HG02981 (cell line): ENCODE measurements at regions not wholly inside any gene's neighbourhood (a gene's known extent, or its start where the extent isn't known, plus 50 kb on each side); places are given as distances from the start of the nearest gene placed in this dataset.
"Not testable (repeated sequence)": the region's sequence is repeated elsewhere in the genome, so short reads cannot be mapped to it uniquely, and the experiment has no call there.

Source experiments
- ATAC-seq: cut with Tn5 transposase; IDR thresholded peaks from one replicate; pipeline ENCODE4 v1.9.1; 2021; ENCODE audit warnings: mild to moderate bottlenecking, moderate library complexity; ENCODE audit not compliant: unreplicated experiment

DNA sequence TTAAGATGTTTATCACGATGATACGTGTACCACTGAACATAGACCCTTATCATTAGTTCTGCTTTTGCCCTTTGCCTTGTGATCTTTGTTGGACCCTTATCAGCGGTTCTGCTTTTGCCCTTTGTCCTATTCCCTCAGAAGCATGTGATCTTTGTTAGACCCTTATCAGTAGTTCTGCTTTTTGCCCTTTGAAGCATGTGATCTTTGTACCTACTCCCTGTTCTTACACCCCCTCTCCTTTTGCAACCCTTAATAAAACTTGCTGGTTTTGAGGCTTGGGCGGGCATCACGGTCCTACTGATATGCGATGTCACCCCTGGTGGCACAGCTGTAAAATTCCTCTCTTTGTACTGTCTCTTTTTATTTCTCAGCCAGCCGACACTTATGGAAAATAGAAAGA is 117.0 kb downstream of the SDHAF3 start:
- ATAC-seq: not testable (repeated sequence)

DNA sequence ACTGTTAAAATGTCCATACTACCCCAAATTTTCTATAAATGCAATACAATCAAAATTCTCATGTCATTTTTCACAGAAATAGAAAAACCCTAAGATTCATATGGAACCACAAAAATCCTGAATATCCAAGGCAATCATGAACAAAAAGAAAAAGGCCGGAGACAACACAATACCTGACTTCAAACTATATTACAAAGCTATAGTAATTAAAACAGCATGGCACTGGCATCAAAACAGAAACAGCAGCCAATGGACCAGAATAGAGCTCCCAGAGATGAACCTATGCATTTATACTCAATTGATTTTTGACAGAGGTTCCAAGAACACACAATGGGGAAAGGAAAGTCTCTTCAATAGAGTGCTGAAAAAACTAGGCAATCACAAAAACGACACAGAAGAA is 128.8 kb downstream of the SDHAF3 start:
- ATAC-seq: no peak

DNA sequence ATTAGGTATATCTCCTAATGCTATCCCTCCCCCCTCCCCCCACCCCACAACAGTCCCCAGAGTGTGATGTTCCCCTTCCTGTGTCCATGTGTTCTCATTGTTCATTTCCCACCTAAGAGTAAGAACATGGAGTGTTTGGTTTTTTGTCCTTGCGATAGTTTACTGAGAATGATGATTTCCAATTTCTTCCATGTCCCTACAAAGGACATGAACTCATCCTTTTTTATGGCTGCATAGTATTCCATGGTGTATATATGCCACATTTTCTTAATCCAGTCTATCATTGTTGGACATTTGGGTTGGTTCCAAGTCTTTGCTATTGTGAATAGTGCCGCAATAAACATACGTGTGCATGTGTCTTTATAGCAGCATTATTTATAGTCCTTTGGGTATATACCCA is 140.7 kb downstream of the SDHAF3 start:
- ATAC-seq: not testable (repeated sequence)

GRCh38 chr7:97269741-97270140 is 152.2 kb downstream of the SDHAF3 start:
- ATAC-seq: no peak

GRCh38 chr7:97270280-97270679 is 152.8 kb downstream of the SDHAF3 start:
- ATAC-seq: no peak

DNA sequence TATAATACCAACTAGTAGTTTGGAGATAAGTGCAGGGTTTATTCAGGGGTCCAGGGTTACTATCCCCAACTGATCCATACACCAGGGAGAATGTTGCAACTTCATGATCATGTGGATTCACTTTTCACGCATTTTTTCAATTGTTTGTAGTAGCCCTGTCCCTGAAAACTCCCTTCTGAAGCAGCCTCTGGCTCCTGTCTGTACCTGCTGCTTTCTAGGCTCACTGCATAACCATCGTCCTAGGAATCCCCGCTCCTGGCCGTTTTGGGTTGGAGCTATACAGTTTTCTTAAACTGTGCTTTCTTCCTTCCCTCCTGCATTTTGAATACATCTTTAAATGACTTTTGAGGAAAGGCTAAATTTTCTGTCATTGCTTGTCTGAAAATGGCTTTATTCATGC is 154.1 kb downstream of the SDHAF3 start:
- ATAC-seq: no peak

GRCh38 chr7:97272237-97272975 is 154.9 kb downstream of the SDHAF3 start:
- ATAC-seq: peak; percentile 72

GRCh38 chr7:97275475-97275874 is 158.0 kb downstream of the SDHAF3 start:
- ATAC-seq: no peak

- ATAC-seq: no peak
Measured at GRCh38 chr7:97280950-97281349, 163.5 kb downstream of the SDHAF3 start.

GRCh38 chr7:97285348-97285747 is 167.8 kb downstream of the SDHAF3 start:
- no peak for ATAC-seq

DNA sequence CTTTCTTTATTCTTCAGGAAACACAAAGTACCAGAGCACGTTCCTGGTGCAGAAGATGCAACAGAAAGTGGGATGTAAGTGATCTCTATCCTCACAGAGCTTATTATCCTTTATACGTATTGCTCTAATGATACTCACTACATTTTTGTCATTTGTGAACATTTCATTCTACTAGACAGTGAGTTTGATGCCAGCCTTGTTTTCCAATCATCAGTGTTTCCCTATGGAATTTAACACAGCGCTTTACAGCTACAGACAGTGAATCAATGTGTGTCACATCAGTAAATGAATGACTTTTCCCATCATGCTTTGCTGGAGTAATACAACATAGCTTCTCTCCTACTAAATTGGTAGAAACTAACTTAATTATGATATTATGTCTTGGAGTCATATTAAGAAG is 175.5 kb downstream of the SDHAF3 start:
- ATAC-seq: no peak

GRCh38 chr7:97298561-97298960 is 181.1 kb downstream of the SDHAF3 start:
- ATAC-seq: no peak

- ATAC-seq: no peak
Measured at GRCh38 chr7:97305589-97305988, 188.1 kb downstream of the SDHAF3 start.

GRCh38 chr7:97307521-97308108 is 190.1 kb downstream of the SDHAF3 start:
- no peak for ATAC-seq

- ATAC-seq: no peak
Measured at GRCh38 chr7:97313900-97314299, 196.4 kb downstream of the SDHAF3 start.

- ATAC-seq: no peak
Measured at GRCh38 chr7:97317575-97317974, 200.1 kb downstream of the SDHAF3 start.

DNA sequence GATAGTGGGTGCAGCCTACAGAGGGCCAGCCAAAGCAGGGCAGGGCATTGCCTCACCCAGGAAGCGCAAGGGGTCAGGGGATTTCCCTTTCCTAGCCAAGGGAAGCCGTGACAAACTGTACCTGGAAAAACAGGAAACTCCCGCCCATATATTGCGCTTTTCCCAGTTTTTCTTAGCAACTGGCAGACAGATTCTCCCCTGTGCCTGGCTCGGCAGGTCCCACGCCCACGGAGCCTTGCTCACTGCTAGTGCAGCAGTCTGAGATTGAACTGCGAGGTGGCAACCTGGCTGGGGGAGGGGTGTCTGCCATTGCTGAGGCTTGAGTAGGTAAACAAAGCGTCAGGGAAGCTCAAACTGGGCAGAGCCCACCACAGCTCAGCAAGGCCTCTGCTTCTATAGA is 212.4 kb downstream of the SDHAF3 start:
- ATAC-seq: not testable (repeated sequence)

GRCh38 chr7:97337849-97338248 is 220.4 kb downstream of the SDHAF3 start:
- ATAC-seq: no peak

- no peak for ATAC-seq
Measured at GRCh38 chr7:97342512-97342911, 225.0 kb downstream of the SDHAF3 start.

DNA sequence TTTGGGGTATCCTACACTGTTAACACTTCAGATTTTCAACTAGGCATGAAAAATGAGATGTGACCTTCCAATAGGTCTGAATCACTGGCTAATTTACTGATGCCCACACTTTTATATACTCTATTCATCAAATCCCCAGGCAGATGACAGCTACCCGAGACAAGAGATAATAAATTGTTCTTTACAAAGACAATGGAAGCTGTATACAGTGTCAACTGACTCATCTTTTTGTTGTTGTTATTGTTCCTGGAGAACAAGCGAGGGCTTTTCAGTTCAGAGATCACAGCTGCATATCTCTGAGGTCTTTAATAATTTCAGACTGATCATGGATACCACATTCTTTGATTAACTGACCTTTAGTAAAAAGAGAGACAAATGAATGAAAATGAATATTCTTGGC is 228.9 kb downstream of the SDHAF3 start:
- ATAC-seq: no peak

GRCh38 chr7:97351488-97351887 is 234.0 kb downstream of the SDHAF3 start:
- ATAC-seq: no peak

GRCh38 chr7:97357459-97357858 is 240.0 kb downstream of the SDHAF3 start:
- no peak for ATAC-seq

- ATAC-seq: no peak
Measured at GRCh38 chr7:97372882-97373281, 255.4 kb downstream of the SDHAF3 start.
